GM23248 (cell line): ENCODE measurements at regions not wholly inside any gene's neighbourhood (a gene's known extent, or its start where the extent isn't known, plus 50 kb on each side); places are given as distances from the start of the nearest gene placed in this dataset.
"Not testable (repeated sequence)": the region's sequence is repeated elsewhere in the genome, so short reads cannot be mapped to it uniquely, and the experiment has no call there.

Experiments used
- EZH2 ChIP-seq: fragments of 200-600 bp; sonication (generic); IDR thresholded peaks from 2 replicates; pipeline ENCODE4 v1.6.1; 2018; ENCODE audit warnings: antibody characterized with exemption, mild to moderate bottlenecking; ENCODE audit not compliant: insufficient read depth, poor library complexity, severe bottlenecking
- EZH2phosphoT487 ChIP-seq: fragments of 200-600 bp; sonication (generic); IDR thresholded peaks from 2 replicates; pipeline ENCODE4 v1.6.1; 2018; ENCODE audit warnings: antibody characterized with exemption, moderate library complexity, mild to moderate bottlenecking, low read depth; ENCODE audit not compliant: insufficient read depth

GRCh38 chrX:53880786-53881185 lies 163.5 kb downstream of the PHF8 start:
- not testable (repeated sequence) for TF ChIP-seq EZH2, EZH2phosphoT487
